ENCODE measurements at regions not wholly inside any gene's neighbourhood (a gene's known extent, or its start where the extent isn't known, plus 50 kb on each side); places are given as distances from the start of the nearest gene placed in this dataset.
A peak's percentile ranks its signal among the peaks of the same experiment; 100 is the strongest.
"Not testable (repeated sequence)": the region's sequence is repeated elsewhere in the genome, so short reads cannot be mapped to it uniquely, and the experiment has no call there.

DNA sequence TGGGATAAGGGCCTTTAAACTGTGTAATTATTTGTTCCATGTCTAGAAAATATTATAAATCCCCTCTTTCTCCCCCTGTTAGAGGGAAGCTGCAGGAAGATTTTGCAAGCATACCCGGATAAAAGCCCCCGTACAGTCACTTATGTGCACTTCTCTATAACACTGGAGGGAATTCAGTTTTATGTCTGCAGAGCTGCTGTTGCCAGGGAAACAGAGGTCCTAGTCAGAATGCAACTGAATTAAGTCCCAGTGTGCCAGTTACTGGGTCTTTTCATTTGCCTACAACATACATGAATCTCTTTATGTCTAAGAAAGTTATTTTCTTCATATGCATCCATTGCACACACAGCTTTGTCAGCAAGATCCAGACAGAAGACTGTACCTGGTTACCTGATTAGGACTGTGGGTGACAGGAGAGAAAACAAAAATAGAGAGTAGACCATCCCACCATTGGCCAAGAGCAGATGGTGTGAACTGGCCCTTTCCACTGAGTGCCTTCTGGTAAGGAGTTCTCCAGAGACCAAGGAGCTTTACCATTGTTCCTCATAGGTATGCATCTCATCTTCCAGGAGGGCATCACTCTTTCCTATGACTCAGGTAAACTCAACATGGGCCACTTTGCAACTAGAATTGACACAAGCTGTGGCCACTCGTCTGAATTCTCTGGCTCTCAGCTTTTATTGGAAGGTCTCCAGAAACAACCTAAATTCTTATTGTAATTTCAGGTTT is 180.8 kb upstream of the PHACTR1 start:
- H3K27me3 ChIP-seq, result no peaks in the 10 kb centered on the region
- H3K9me3 ChIP-seq, result no peaks in the 10 kb centered on the region
- no peak for DNase-seq
- no peaks in the 10 kb centered on the region for H3K36me3 ChIP-seq
- no peak overlapping the region for H3K4me3 ChIP-seq

DNA sequence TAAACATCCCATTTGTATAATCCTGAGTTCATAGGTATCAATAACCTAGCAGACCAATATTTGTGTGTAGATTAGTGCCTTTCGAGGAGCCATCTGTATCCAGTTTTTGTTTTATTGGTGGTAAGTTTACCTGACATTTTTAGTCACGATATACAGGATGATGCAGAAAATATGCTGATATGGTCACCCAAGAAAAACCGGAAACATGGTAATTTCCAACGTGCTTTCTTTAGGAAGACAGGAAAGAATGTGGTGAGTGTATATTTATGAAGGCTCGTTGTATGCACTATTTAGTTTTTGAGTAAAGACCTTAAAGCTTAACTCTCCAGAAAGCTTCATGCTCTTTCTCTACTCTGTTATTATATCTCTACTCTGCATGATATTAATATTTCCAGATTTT is 180.2 kb upstream of the PHACTR1 start:
- DNase-seq, result no peak
- Histone ChIP-seq H3K27me3 (no peaks in the 10 kb centered on the region), H3K4me3 (no peak overlapping the region), H3K36me3 (no peaks in the 10 kb centered on the region), H3K9me3 (no peaks in the 10 kb centered on the region)

DNA sequence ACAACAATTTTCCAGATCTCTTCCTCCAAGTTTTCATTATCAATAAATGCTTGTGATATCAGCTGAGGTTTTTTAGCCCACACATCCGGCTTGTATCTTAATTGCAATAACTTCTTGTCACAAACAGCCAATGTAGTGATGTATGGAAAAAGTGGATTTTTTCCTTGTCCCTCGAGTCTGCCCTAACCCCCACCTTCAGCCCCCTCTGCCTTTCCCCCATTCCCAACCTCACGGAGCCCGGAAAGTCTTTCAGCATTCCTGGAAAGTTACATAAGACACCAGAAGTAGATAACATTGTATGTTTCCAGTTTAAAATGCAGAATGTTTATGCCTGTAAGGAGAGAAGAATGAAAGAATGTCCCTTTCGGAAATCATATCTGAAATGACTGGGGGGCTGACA is 179.2 kb upstream of the PHACTR1 start:
- no peaks in the 10 kb centered on the region for H3K36me3 ChIP-seq
- no peaks in the 10 kb centered on the region for H3K27me3 ChIP-seq
- H3K4me3 ChIP-seq, result no peak overlapping the region
- no peak for DNase-seq
- H3K9me3 ChIP-seq, result no peaks in the 10 kb centered on the region

DNA sequence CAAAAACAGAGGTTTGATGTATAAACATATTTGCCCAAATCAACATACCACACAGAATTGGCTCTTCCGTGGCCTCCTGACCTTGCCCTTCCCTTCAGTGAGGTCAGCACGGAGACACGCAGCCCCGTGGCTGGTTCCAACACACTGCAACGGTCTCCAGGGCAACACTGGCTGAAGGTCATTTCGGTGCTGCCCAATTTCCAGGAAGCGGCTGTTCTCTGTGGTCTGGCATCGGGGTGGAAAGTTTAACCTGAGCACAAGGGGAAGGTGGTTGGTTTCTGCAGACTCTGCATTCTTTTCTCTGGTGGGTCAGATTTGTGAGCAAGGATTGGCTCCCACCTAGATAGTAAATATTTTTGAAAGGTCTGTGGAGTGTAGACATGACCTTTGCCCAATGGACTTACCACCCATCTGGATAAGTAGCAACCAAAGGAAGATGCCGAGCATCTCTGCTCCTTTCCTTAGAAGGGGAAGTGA is 177.6 kb upstream of the PHACTR1 start:
- H3K36me3 ChIP-seq, result no peaks in the 10 kb centered on the region
- no peak overlapping the region for H3K4me3 ChIP-seq
- peak; percentile 89 for DNase-seq
- H3K9me3 ChIP-seq, result peaks cover 3% of the 10 kb centered on the region; the same call in 1 of the 2 replicates
- H3K27me3 ChIP-seq, result no peaks in the 10 kb centered on the region

DNA sequence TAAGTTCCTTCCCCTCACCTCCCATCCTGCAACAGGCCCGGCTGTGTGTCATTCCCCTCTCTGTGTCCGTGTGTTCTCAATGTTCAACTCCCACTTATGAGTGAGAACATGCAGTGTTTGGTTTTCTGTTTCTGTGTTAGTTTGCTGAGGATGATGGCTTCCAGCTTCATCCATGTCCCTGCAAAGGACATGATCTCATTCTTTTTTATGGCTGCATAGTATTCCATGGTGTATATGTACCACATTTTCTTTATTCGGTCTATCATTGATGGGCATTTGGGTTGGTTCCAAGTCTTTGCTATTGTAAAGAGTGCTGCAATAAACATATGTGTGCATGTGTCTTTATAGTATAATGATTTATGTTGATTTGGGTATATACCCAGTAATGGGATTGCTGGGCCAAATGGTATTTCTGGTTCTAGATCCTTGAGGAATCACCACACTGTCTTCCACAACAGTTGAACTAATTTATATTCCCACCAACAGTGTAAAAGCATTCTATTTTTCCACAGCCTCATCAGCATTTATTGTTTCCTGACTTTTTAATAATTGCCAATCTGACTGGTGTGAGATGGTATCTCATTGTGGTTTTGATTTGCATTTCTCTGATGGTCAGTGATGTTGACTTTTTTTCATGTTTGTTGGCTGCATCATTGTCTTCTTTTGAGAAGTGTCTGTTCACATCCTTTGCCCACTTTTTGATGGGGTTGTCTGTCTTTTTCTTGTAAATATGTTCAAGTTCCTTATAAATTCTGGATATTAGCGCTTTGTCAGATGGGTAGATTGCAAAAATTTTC is 174.1 kb upstream of the PHACTR1 start:
- H3K9me3 ChIP-seq, H3K4me3 ChIP-seq, H3K36me3 ChIP-seq, DNase-seq, H3K27me3 ChIP-seq: not testable (repeated sequence)

DNA sequence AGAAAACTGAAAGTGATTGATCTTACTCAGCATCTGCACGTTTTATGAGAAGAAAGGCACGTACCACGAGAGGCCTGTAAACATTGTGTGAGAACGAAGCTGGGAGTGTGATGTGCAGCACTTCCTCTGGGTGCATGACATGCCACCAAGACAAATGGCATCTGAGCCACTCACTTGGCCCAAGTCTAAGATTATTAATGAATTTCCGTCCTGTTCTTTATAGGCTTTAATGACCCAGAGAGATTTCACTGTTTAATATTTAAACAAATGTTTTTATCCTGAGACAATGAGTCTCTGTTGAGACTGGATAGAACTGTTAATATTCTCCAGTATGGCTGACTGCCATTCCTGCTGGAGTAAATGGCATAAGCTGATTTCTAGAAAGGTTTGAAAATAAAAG is 172.6 kb upstream of the PHACTR1 start:
- no peaks in the 10 kb centered on the region for H3K36me3 ChIP-seq
- no peak for DNase-seq
- H3K4me3 ChIP-seq, result no peak overlapping the region
- peaks cover 3% of the 10 kb centered on the region; the same call in 1 of the 2 replicates for H3K9me3 ChIP-seq
- H3K27me3 ChIP-seq, result no peaks in the 10 kb centered on the region

DNA sequence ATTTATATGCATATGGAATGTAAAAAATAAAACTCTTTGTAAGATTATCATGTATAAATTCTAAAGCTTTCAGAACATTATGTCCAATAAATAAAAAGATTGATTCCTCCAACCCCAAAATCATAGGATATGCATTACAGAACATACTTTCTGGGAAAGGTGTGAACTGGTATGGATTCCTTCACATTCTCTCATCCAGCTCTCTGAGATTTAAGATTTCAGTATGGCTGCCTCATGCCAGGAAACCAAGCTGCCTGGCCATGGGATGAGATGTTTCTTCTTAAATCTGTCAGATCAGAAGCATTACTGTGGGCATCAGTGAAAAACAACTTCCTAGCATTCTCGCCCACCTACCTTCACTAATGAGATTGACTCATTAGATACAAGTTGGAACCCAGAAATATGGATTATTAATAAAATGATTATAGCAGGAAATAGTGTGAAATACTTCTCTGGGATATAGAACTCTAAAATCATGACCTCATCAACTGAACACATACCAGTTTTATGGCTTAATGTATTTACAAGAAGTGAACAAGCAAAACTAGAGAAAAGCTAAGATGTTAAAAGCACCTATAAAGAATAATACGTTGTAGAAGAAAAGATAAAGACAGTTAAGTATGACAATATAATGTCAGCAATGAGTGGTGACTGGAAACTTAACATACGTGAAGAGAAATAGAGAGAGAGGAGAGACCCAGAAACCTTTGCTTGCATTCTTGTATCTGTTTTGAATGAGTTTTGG is 171.6 kb upstream of the PHACTR1 start:
- H3K9me3 ChIP-seq, result peaks cover 3% of the 10 kb centered on the region; the same call in 1 of the 2 replicates
- DNase-seq, result no peak
- H3K27me3 ChIP-seq, result no peaks in the 10 kb centered on the region
- no peak overlapping the region for H3K4me3 ChIP-seq
- no peaks in the 10 kb centered on the region for H3K36me3 ChIP-seq

DNA sequence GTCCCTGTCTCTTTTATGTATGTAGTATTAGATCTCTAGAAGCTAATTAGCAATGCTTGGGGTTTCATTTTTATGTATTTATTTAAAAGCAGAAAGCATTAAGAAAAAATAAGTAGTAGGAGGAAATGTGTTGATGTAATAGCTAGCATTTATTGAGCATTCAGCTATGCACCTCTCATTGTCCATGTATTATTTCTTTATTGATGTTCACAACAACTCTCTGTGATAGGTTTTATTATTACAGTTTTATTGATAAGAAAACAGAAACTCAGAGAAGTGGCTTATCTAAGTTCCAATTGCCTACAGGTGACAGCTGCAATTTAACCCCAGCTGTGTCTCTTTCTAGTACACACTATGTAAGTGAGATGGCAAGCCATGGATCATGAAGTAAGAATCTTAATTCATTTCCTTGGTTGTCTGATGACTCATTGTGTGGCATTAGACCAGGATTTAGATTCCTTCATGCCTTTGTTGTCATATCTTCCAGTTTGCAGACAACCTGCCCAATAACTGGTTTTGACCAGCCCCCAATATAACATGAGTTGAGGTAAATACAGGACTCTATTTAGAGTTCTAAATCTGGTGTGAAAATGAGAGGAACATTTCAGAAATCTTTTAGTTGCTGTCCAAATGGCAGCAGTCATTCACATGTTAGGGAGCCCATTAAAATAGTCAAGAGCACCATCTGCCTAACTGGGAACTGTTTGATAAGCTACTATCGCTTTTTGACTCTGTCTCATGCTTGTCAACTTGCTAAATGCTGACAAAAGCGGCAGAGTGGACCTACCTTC is 170.8 kb upstream of the PHACTR1 start:
- Histone ChIP-seq H3K9me3 (peaks cover 3% of the 10 kb centered on the region; the same call in 1 of the 2 replicates), H3K27me3 (no peaks in the 10 kb centered on the region), H3K4me3 (no peak overlapping the region), H3K36me3 (no peaks in the 10 kb centered on the region)
- no peak for DNase-seq

DNA sequence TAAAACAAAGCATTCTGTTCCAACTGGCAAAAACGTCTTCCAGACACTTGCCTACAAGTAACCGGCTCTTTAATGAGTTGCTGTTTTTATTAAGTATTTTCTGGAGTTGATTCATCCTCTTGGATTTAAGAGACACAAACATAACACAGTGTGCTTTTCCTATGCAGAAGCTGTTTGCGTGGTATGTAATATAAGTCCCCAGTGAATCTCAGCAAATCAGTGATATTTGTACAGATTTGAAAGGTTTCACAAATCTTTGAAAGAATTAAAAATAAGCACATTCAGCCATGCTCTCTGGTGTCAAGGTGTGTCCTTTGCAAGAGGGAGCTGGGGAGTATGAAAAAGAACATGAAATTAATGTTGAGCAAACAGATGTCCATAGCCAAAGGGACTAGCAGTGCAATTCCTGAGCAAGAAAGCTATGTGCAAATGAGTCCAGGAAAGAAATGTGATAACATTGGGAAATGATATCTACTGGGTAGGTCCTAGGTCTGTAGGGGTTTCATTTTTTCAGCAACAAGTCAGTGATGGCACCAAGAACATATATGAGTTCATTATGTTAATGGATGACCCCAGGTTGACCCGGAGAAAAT is 170.1 kb upstream of the PHACTR1 start:
- Histone ChIP-seq H3K36me3 (no peaks in the 10 kb centered on the region), H3K4me3 (no peak overlapping the region), H3K9me3 (peaks cover 3% of the 10 kb centered on the region; the same call in 1 of the 2 replicates), H3K27me3 (no peaks in the 10 kb centered on the region)
- no peak for DNase-seq

DNA sequence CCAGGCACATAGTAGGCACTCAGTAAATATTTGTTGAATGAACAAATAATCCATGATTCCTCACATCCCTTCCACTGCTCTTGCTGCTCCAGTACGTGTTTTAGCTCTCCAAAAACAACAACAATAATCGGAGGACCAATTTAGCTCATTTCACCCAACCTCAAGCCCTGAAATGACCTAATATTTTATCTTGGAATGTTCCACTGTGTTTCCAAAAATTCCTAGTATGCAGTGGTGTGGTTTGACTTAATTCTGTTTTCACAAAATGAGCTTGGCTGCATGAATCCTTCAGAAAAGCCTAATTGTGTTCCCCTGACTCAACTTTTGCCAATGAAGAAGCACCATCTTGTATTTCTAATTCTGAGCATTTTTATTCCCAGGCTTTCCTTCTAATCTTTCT is 168.0 kb upstream of the PHACTR1 start:
- DNase-seq, result peak; percentile 17
- Histone ChIP-seq H3K9me3 (no peaks in the 10 kb centered on the region), H3K27me3 (no peaks in the 10 kb centered on the region), H3K36me3 (no peaks in the 10 kb centered on the region), H3K4me3 (no peak overlapping the region)

DNA sequence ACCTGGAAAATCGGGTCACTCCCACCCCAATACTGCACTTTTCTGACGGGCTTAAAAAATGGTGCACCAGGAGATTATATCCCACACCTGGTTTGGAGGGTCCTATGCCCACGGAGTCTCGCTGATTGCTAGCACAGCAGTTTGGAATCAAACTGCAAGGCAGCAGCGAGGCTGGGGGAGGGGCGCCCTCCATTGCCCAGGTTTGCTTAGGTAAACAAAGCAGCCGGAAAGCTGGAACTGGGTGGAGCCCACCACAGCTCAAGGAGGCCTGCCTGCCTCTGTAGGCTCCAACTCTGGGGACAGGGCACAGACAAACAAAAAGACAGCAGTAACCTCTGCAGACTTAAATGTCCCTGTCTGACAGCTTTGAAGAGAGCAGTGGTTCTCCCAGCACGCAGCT is 167.1 kb upstream of the PHACTR1 start:
- not testable (repeated sequence) for H3K36me3 ChIP-seq, H3K4me3 ChIP-seq, H3K9me3 ChIP-seq, DNase-seq, H3K27me3 ChIP-seq

DNA sequence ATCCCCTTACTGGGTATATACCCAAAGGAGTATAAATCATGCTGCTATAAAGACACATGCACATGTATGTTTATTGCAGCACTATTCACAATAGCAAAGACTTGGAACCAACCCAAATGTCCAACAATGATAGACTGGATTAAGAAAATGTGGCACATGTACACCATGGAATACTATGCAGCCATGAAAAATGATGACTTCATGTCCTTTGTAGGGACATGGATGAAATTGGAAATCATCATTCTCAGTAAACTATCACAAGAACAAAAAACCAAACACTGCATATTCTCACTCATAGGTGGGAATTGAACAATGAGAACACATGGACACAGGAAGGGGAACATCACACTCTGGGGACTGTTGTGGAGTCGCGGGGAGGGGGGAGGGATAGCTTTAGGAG is 161.7 kb upstream of the PHACTR1 start:
- H3K36me3 ChIP-seq, DNase-seq, H3K4me3 ChIP-seq, H3K27me3 ChIP-seq: not testable (repeated sequence)
- H3K9me3 ChIP-seq, result peaks cover 13% of the 10 kb centered on the region

DNA sequence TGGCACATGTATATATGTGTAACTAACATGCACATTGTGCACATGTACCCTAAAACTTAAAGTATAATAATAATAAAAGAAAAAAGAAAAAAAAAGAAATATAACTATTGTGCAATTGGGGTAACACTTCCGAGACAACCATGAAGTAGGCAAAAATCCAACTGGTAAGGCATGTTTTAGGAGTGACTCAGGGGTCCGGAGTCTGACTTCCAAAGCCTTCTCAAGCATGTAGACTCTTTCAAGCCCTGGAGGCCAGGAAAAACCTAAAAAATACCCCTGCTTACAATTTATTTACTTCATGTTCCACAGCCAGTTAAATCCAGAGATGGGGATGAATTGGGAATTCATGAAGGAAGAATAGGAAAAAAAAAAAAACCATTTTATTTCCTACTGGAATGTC is 161.3 kb upstream of the PHACTR1 start:
- no peaks in the 10 kb centered on the region for H3K27me3 ChIP-seq
- peaks cover 13% of the 10 kb centered on the region for H3K9me3 ChIP-seq
- H3K36me3 ChIP-seq, result no peaks in the 10 kb centered on the region
- H3K4me3 ChIP-seq, result no peak overlapping the region
- DNase-seq, result no peak

DNA sequence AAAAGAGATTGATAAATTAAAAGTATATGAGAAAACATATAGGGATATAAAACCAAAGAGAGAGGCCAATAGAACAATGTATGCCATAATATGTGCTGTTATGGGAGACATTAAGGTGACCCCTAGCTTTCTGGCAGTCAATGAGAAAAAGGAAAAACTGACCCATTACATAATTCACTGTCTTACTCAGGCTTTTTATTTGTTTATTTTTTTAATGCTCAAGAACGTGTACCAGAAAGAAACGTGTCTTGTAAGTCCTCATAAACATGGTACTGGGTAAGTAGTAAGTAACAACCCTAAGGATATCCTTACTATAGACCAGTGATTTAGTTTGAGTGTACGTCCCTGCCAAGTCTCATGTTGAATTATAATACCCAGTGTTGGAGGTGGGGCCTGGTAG is 160.8 kb upstream of the PHACTR1 start:
- Histone ChIP-seq H3K9me3 (peaks cover 15% of the 10 kb centered on the region), H3K27me3 (no peaks in the 10 kb centered on the region), H3K4me3 (no peak overlapping the region), H3K36me3 (no peaks in the 10 kb centered on the region)
- DNase-seq, result no peak

DNA sequence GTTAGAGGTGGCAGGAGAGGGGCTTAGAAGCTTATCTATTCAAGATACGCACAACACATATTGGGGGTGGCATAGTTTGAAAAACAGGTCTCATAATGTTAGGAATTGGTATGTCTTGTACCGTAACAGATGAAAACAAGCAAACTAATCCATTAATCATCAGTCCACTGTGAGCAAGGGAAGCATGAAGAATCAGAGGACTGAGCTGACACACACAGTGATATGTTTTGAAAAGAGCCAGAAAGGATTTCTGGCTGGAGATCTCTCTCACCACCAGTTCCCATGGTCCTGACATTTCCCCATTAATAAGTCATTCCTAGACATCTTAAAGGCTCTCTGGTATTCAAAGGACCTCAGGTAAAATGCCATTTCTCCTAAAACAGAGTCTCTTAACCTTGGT is 158.8 kb upstream of the PHACTR1 start:
- H3K9me3 ChIP-seq, result peaks cover 27% of the 10 kb centered on the region
- H3K4me3 ChIP-seq, result no peak overlapping the region

DNA sequence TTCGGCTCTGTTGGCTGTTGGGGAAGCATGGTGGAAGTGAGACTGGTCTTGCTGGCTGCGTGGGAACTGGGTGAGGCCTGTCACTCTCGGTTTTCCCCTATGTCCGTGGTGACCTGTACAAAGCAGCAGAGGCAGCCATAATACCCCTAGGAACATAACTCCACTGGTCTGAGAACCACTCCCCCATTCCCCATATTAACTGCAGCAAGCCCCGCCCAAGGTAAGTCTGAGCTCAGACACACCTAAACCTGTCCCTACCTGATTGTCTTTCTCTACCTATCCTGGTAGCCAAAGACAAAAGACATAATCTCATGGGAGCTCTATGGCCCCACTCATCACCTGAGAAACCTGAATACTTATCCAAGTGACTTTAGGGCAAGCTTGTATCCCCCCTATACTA is 156.3 kb upstream of the PHACTR1 start:
- peaks cover 23% of the 10 kb centered on the region for H3K9me3 ChIP-seq
- H3K36me3 ChIP-seq, result no peaks in the 10 kb centered on the region
- DNase-seq, result no peak
- H3K27me3 ChIP-seq, result no peaks in the 10 kb centered on the region
- no peak overlapping the region for H3K4me3 ChIP-seq

More for the DNA sequence above, 158.8 kb upstream of the PHACTR1 start:
- no peaks in the 10 kb centered on the region for H3K36me3 ChIP-seq
- H3K27me3 ChIP-seq, result no peaks in the 10 kb centered on the region
- no peak for DNase-seq
